ENCODE measurements at regions not wholly inside any gene's neighbourhood (a gene's known extent, or its start where the extent isn't known, plus 50 kb on each side); places are given as distances from the start of the nearest gene placed in this dataset.

GRCh38 chr2:145764631-145765030 is 1244.7 kb upstream of the ZEB2 start:
- no peak for DNase-seq (ENCODE audit: extremely low spot score)
- TF ChIP-seq CTCF (IDR thresholded peaks at IDR 0.05; ENCODE audit: control extremely low read depth, extremely low read depth, low read depth, missing control alignments), result no peak
- CTCF ChIA-PET, result interaction anchor here (1.0 to 5.5 kb wide), 2 partner anchors 10 to 11 kb away, joined by 3 to 22 read pairs; no protein-coding TSS in a partner anchor
- POLR2A ChIA-PET, result interaction anchor here (0.5 kb wide), 1 partner anchor 435 kb away, joined by 3 read pairs; no protein-coding TSS in a partner anchor

GRCh38 chr2:145760781-145761649 is 1241.1 kb upstream of the ZEB2 start:
- ChIA-PET CTCF (interaction anchor here (1.1 to 1.4 kb wide), 2 partner anchors 8 to 10 kb away, joined by 3 to 7 read pairs; no protein-coding TSS in a partner anchor), POLR2A (no interaction called here)
- no peak for DNase-seq (ENCODE audit: extremely low spot score)
- no peak for TF ChIP-seq CTCF (IDR thresholded peaks at IDR 0.05; ENCODE audit: control extremely low read depth, extremely low read depth, low read depth, missing control alignments)

GRCh38 chr2:145759228-145759915 is 1239.5 kb upstream of the ZEB2 start:
- POLR2A ChIA-PET, result no interaction called here
- no peak for DNase-seq (ENCODE audit: extremely low spot score)
- no peak for TF ChIP-seq CTCF (IDR thresholded peaks at IDR 0.05; ENCODE audit: control extremely low read depth, extremely low read depth, low read depth, missing control alignments)
- CTCF ChIA-PET, result interaction anchor here (0.9 kb wide), 1 partner anchor 25 kb away, joined by 3 read pairs; no protein-coding TSS in a partner anchor

GRCh38 chr2:145757503-145758246 is 1237.8 kb upstream of the ZEB2 start:
- ChIA-PET CTCF (interaction anchor here (1.2 kb wide), 1 partner anchor 11 kb away, joined by 5 read pairs; no protein-coding TSS in a partner anchor), POLR2A (no interaction called here)
- no peak for TF ChIP-seq CTCF (IDR thresholded peaks at IDR 0.05; ENCODE audit: control extremely low read depth, extremely low read depth, low read depth, missing control alignments)
- no peak for DNase-seq (ENCODE audit: extremely low spot score)

GRCh38 chr2:145755019-145755837 is 1235.3 kb upstream of the ZEB2 start:
- POLR2A ChIA-PET, result no interaction called here

More at GRCh38 chr2:145755019-145755837, 1235.3 kb upstream of the ZEB2 start:
- no peak for TF ChIP-seq CTCF (IDR thresholded peaks at IDR 0.05; ENCODE audit: control extremely low read depth, extremely low read depth, low read depth, missing control alignments)
- CTCF ChIA-PET, result interaction anchor here (2.8 kb wide), 1 partner anchor 10 kb away, joined by 22 read pairs; no protein-coding TSS in a partner anchor
- DNase-seq (ENCODE audit: extremely low spot score), result no peak
